Psoas muscle (tissue), 7 donors: ENCODE measurements at regions not wholly inside any gene's neighbourhood (a gene's known extent, or its start where the extent isn't known, plus 50 kb on each side); places are given as distances from the start of the nearest gene placed in this dataset.

Experiments used
- ATAC-seq, 4 donors: fragments of 200-7000 bp; cut with Tn5 transposase; one replicate each; pipeline ENCODE4 v1.9.1; 2020; ENCODE audit warnings: moderate library complexity in 3 of 4, mild to moderate bottlenecking in 2 of 4
- DNase-seq, 2 donors: peaks; one replicate each; pipeline ENCODE4 v3.0.0-alpha.2; 2020
- H3K27ac ChIP-seq: fragments of 200-600 bp; one replicate; pipeline ENCODE4 v1.8.0; 2022
- H3K27me3 ChIP-seq, 3 donors: fragments of 200-600 bp in 1 of 3; one replicate each; pipeline versions ENCODE4 v1.6.1 to v1.8.0; 2013 to 2022; ENCODE audit warnings: low read length in 2 of 3, mild to moderate bottlenecking in 2 of 3, moderate library complexity in 1 of 3; ENCODE audit not compliant: insufficient read depth in 3 of 3
- H3K36me3 ChIP-seq, 2 donors: fragments of 200-600 bp in 1 of 2; one replicate each; pipeline versions ENCODE4 v1.6.1 to v1.8.0; 2013 to 2022; ENCODE audit warnings: low read depth in 1 of 2, mild to moderate bottlenecking in 1 of 2, moderate library complexity in 1 of 2; ENCODE audit not compliant: insufficient read depth in 1 of 2
- H3K4me1 ChIP-seq: fragments of 200-600 bp; one replicate; pipeline ENCODE4 v1.8.0; 2022
- H3K4me3 ChIP-seq: fragments of 200-600 bp; one replicate; pipeline ENCODE4 v1.8.0; 2022; ENCODE audit warnings: mild to moderate bottlenecking
- H3K9me3 ChIP-seq: fragments of 200-600 bp; one replicate; pipeline ENCODE4 v1.8.0; 2022
- WGBS, 3 donors: extraction: QIAGEN DNeasy Blood & Tissue Kit; methylation state at CpG; one replicate each; pipeline versions ENCODE4 v1.1.6 to v1.1.7; 2013; 5-methylcytosine and 5-hydroxymethylcytosine counted together
- intact Hi-C, 2 donors: fragments of 100-400 bp; cut with DNase I; formaldehyde crosslinking; loops; one replicate each; pipeline versions ENCODE4 v1.11.0 to v1.14.2; 2022
- TF ChIP-seq, protein P1 (sequence below): fragments of 200-600 bp; IDR thresholded peaks from one replicate; pipeline ENCODE4 v1.8.0; 2022; ENCODE audit warnings: antibody characterized with exemption
- donor health status: healthy with polysubstance abuse.
- donor health status: DM: no; HTN: no; CAD: no; lungs with moderate emphysema.
- donor health status: Bipolar disorder and iron deficiency.
- donor health status: healthy.
- donor health status: DM: yes; HTN: yes; CAD: no.
- donor health status: DM: no; HTN: no; CAD: no.
- donor health status: DM: yes; HTN: yes; CAD: no.

DNA sequence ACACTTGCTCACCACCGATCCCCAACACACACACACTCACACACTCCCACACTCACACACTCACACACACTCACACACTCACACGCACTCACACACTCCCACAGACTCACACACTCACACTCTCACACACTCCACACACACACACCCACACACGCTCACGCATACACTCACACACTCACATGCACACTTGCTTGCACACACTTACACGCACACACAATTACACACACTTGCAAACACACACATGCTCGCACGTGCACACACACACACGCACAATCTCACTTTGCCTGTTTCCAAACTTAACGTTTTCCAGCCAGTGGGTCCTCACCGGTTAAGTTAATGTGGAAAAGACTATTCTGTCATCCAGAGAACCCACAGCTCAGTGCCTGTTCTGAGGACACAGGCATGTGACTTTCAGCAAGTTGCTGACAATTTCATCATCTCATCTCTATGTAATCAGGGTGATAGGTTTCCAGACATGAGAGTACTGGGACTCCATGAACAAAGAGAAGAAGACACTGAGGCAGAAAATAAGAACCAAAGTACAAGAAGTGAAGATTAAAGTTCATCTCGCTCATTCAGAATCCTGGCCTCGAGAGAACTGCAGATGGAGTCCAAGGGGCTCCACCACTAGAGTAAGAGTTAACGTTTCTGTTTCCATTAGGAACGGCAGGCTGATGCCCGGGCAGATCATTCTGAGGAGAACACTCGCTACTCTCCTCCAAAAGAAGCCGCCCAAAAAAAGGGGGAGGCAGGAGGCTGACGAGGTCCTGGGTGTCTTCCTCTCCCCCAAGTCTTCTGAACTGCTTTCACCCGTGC is 153.2 kb upstream of the FRG1 start:
- H3K4me3 ChIP-seq = no peak overlapping the region
- TF ChIP-seq, protein P1, sequence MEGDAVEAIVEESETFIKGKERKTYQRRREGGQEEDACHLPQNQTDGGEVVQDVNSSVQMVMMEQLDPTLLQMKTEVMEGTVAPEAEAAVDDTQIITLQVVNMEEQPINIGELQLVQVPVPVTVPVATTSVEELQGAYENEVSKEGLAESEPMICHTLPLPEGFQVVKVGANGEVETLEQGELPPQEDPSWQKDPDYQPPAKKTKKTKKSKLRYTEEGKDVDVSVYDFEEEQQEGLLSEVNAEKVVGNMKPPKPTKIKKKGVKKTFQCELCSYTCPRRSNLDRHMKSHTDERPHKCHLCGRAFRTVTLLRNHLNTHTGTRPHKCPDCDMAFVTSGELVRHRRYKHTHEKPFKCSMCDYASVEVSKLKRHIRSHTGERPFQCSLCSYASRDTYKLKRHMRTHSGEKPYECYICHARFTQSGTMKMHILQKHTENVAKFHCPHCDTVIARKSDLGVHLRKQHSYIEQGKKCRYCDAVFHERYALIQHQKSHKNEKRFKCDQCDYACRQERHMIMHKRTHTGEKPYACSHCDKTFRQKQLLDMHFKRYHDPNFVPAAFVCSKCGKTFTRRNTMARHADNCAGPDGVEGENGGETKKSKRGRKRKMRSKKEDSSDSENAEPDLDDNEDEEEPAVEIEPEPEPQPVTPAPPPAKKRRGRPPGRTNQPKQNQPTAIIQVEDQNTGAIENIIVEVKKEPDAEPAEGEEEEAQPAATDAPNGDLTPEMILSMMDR = no peak
- DNase-seq (no peak), ATAC-seq (no peak)
- intact Hi-C loops = no loop called here
- 54 to 69% (median 58%) methylated on average over 17 to 19 of the region's 19 CpGs for WGBS, 3 donors
- H3K9me3 ChIP-seq = no peaks in the 10 kb centered on the region
- no peaks in the 10 kb centered on the region for H3K4me1 ChIP-seq
- H3K27ac ChIP-seq = no peak overlapping the region
- H3K36me3 ChIP-seq = no peaks in the 10 kb centered on the region
- no peaks in the 10 kb centered on the region for H3K27me3 ChIP-seq

DNA sequence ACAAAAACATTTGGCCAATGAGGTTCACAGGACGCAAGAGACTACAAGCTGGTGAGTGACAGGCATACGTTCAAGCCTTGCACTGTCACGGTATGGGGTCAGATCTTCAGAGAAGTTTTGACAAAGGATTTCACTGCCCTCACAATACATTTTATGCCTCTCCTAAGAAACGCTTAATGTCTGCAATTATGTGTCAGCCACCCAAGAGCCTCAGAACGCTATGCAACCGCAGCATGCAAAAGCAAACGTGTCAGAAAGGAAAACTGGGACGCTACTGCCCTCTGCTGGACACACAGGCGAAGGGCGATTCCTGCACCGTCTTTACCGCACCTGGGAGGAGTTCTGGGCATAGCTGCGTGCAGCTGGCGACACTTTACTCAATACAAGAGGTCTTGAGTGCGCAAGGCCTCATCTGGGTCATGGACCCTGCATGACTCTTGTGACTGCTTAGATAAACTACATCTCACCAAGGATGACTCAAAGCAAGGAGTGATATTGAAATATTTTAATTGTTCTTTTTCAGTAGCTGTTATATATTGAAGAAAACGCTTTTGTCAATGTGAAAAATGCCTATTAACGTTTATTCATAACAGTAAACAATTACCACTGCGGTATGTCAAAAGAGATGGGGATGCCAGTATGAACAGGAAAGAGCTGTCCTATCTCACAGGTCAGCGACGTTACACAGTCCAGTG is 147.6 kb upstream of the FRG1 start:
- intact Hi-C loops = no loop called here
- WGBS, 3 donors = 21 to 24% (median 22%) methylated on average over 20 of the region's 20 CpGs

DNA sequence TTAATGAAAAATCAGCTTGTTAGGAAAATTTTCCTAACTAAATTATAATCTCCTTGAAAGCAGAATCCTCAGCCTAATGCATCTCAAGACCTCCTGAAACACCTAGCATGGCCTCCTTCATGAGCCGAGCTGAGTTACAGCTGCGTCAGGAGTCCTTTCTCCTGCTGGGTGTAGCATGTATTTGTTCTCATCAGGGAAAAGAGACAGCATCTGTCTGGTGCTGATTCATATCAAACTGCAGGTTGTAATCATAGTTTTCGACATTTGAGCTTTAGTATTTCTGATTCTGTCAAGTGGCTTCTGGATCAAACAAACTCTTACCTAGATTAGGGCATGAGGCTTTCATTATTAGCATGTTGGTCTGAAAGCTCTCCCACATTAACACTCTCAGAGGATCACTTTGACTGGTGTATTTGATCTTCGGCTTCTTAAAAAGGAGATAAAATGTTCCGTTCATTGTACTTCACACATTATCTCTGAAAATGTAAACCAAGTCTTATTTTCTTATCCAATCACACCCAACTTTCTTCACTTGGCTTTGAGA is 140.1 kb upstream of the FRG1 start:
- no peaks in the 10 kb centered on the region for H3K27me3 ChIP-seq
- no peaks in the 10 kb centered on the region for H3K4me1 ChIP-seq
- H3K9me3 ChIP-seq = no peaks in the 10 kb centered on the region
- 88 to 92% (median 89%) methylated on average over 5 of the region's 5 CpGs for WGBS, 3 donors
- DNase-seq (no peak), ATAC-seq (no peak)
- H3K27ac ChIP-seq = no peak overlapping the region
- TF ChIP-seq, protein P1 = no peak
- intact Hi-C loops = no loop called here
- no peaks in the 10 kb centered on the region for H3K36me3 ChIP-seq
- H3K4me3 ChIP-seq = no peak overlapping the region

More for the DNA sequence above, 147.6 kb upstream of the FRG1 start:
- Histone ChIP-seq H3K36me3 (no peaks in the 10 kb centered on the region), H3K4me3 (no peak overlapping the region), H3K4me1 (no peaks in the 10 kb centered on the region), H3K27ac (no peak overlapping the region), H3K27me3 (no peaks in the 10 kb centered on the region), H3K9me3 (no peaks in the 10 kb centered on the region)
- DNase-seq (peak; percentile 50 to 65), ATAC-seq (peak; percentile 57 to 76 (median 70))
- TF ChIP-seq, protein P1 = peak; percentile 73

DNA sequence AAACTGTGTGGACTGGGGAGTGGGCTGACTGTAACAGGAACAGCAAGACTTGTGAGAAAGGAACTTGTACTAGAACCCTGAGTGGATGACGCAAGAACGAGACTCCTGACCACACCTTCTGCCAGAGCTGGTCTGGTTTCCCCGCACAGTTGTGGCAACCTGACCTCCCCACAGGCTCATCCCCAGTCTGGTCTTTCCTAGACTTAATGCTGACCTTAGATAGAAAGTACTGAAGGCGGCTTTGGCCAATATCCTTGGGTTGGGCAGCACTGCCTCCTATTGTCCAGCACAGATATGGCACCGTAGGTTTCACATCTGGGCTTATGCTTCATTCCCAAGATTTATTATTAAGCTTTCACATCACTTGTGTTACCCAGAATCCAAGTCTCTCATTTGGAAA is 137.8 kb upstream of the FRG1 start:
- no peak overlapping the region for H3K4me3 ChIP-seq
- no peaks in the 10 kb centered on the region for H3K27me3 ChIP-seq
- H3K27ac ChIP-seq = no peak overlapping the region
- DNase-seq (no peak), ATAC-seq (no peak)
- WGBS, 3 donors = 66 to 67% (median 67%) methylated on average over 5 of the region's 5 CpGs
- H3K36me3 ChIP-seq = no peaks in the 10 kb centered on the region
- intact Hi-C loops = no loop called here
- H3K9me3 ChIP-seq = no peaks in the 10 kb centered on the region
- TF ChIP-seq, protein P1 = no peak
- no peaks in the 10 kb centered on the region for H3K4me1 ChIP-seq
